ENCODE measurements at regions not wholly inside any gene's neighbourhood (a gene's known extent, or its start where the extent isn't known, plus 50 kb on each side); places are given as distances from the start of the nearest gene placed in this dataset.

DNA sequence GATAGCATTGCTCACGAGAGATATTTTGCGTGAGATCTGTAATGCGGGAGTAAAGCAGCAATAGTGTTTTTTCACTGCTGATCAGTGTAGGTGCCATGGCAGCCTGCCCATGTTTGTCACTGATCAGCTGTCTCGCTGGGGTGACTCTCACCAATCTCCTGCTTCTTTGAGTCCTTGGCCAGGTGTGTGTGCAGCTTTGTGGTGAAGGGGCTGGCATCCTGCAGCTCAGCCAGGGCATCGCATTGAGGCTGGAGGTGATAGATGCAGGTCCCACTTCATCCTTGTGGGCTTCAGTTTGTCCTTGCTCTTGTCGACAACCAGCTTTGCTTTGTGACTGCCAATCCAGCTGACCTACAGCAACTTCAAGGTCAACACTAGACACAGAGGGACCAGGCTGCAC is 258.3 kb upstream of the CXCR4 start:
- Histone ChIP-seq H3K4me3 (no peak overlapping the region), H3K4me2 (ENCODE audit: insufficient read depth, low read length) (no peak overlapping the region), H2AFZ (ENCODE audit: low read depth, low read length) (no peak overlapping the region), H3K36me3 (ENCODE audit: control insufficient read depth, insufficient read depth, low read length) (no peaks in the 10 kb centered on the region), H4K20me1 (replicated peaks; ENCODE audit: control insufficient read depth, insufficient read depth, low read length) (peaks cover 3% of the 10 kb centered on the region; the same call in 1 of the 2 replicates), H3K9ac (ENCODE audit: insufficient read depth in 1 of 2, low read depth in 2 of 2, low read length in 2 of 2) (no peak overlapping the region), H3K79me2 (ENCODE audit: control insufficient read depth, insufficient read depth, low read length) (no peaks in the 10 kb centered on the region), H3K27ac (ENCODE audit: extremely low read depth, low read depth, low read length) (no peak overlapping the region), H3K4me1 (replicated peaks in 1 of 2; ENCODE audit: control insufficient read depth in 2 of 2, insufficient read depth in 2 of 2, low read length in 2 of 2) (no peaks in the 10 kb centered on the region), H3K9me3 (replicated peaks; ENCODE audit: control insufficient read depth, insufficient read depth, low read depth, low read length) (no peaks in the 10 kb centered on the region; the same call in 1 of the 2 replicates), H3K27me3 (ENCODE audit: control insufficient read depth in 2 of 2, insufficient read depth in 2 of 2, low read length in 2 of 2) (peaks cover 0 to 4% of the 10 kb centered on the region in 2 experiments; a peak in 1 of 5 replicates), H3K9me1 (ENCODE audit: control insufficient read depth, insufficient read depth, low read length) (no peaks in the 10 kb centered on the region)
- FAIRE-seq (no peak), DNase-seq (ENCODE audit: extremely low read depth in 1 of 4, low spot score in 3 of 4) (no peak), ATAC-seq (no peak)
- CTCF ChIA-PET (ENCODE audit: low intra/inter-chr PET ratio): no interaction called here
- 2% methylated on average over 6 of the region's 6 CpGs for WGBS (ENCODE audit: insufficient coverage, low coverage, missing lambda C conversion rate)
- in situ Hi-C loops (cut with MboI): loop anchor here (5.0 to 25.0 kb wide), 2 partner anchors 459 to 1389 kb away; no protein-coding TSS in a partner anchor
- no TSS peak for BruUV-seq (replicated peaks)
- intact Hi-C loops (cut with micrococcal nuclease): loop anchor here (5.0 kb wide), 1 partner anchor 559 kb away; no protein-coding TSS in a partner anchor
- POLR2A ChIA-PET: no interaction called here
- TF ChIP-seq EGR1 (conservative IDR thresholded peaks at IDR 0.05): no peak
- TF ChIP-seq, protein P1, sequence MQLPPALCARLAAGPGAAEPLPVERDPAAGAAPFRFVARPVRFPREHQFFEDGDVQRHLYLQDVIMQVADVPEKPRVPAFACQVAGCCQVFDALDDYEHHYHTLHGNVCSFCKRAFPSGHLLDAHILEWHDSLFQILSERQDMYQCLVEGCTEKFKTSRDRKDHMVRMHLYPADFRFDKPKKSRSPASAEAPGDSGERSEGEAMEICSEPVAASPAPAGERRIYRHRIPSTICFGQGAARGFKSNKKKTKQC (CRISPR knock-in tag; IDR thresholded peaks at IDR 0.05): no peak
- TF ChIP-seq TAF7 (tag; IDR thresholded peaks at IDR 0.05): no peak
- TF ChIP-seq TCF7L2 (IDR thresholded peaks at IDR 0.05; ENCODE audit: low read depth, low read length): no peak
- TF ChIP-seq, protein P2, sequence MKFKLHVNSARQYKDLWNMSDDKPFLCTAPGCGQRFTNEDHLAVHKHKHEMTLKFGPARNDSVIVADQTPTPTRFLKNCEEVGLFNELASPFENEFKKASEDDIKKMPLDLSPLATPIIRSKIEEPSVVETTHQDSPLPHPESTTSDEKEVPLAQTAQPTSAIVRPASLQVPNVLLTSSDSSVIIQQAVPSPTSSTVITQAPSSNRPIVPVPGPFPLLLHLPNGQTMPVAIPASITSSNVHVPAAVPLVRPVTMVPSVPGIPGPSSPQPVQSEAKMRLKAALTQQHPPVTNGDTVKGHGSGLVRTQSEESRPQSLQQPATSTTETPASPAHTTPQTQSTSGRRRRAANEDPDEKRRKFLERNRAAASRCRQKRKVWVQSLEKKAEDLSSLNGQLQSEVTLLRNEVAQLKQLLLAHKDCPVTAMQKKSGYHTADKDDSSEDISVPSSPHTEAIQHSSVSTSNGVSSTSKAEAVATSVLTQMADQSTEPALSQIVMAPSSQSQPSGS (CRISPR knock-in tag; IDR thresholded peaks at IDR 0.05): no peak
- no peak for TF ChIP-seq ZNF41 (CRISPR knock-in tag; conservative IDR thresholded peaks at IDR 0.05)
- TF ChIP-seq, protein P3, sequence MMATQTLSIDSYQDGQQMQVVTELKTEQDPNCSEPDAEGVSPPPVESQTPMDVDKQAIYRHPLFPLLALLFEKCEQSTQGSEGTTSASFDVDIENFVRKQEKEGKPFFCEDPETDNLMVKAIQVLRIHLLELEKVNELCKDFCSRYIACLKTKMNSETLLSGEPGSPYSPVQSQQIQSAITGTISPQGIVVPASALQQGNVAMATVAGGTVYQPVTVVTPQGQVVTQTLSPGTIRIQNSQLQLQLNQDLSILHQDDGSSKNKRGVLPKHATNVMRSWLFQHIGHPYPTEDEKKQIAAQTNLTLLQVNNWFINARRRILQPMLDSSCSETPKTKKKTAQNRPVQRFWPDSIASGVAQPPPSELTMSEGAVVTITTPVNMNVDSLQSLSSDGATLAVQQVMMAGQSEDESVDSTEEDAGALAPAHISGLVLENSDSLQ (IDR thresholded peaks at IDR 0.05): no peak
- TF ChIP-seq, protein P4, sequence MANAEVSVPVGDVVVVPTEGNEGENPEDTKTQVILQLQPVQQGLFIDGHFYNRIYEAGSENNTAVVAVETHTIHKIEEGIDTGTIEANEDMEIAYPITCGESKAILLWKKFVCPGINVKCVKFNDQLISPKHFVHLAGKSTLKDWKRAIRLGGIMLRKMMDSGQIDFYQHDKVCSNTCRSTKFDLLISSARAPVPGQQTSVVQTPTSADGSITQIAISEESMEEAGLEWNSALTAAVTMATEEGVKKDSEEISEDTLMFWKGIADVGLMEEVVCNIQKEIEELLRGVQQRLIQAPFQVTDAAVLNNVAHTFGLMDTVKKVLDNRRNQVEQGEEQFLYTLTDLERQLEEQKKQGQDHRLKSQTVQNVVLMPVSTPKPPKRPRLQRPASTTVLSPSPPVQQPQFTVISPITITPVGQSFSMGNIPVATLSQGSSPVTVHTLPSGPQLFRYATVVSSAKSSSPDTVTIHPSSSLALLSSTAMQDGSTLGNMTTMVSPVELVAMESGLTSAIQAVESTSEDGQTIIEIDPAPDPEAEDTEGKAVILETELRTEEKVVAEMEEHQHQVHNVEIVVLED (CRISPR knock-in tag; IDR thresholded peaks at IDR 0.05): no peak
- TF ChIP-seq FOXJ2 (tag; IDR thresholded peaks at IDR 0.05): no peak
- TF ChIP-seq, protein P5, sequence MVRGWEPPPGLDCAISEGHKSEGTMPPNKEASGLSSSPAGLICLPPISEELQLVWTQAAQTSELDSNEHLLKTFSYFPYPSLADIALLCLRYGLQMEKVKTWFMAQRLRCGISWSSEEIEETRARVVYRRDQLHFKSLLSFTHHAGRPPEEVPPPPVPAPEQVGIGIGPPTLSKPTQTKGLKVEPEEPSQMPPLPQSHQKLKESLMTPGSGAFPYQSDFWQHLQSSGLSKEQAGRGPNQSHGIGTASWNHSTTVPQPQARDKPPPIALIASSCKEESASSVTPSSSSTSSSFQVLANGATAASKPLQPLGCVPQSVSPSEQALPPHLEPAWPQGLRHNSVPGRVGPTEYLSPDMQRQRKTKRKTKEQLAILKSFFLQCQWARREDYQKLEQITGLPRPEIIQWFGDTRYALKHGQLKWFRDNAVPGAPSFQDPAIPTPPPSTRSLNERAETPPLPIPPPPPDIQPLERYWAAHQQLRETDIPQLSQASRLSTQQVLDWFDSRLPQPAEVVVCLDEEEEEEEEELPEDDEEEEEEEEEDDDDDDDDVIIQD (CRISPR knock-in tag; IDR thresholded peaks at IDR 0.05): no peak
- no peak for TF ChIP-seq ZNF174 (CRISPR knock-in tag; IDR thresholded peaks at IDR 0.05)
- TF ChIP-seq GATAD2A (IDR thresholded peaks at IDR 0.05): no peak
- TF ChIP-seq HDGF (IDR thresholded peaks at IDR 0.05): no peak
- TF ChIP-seq, protein P6, sequence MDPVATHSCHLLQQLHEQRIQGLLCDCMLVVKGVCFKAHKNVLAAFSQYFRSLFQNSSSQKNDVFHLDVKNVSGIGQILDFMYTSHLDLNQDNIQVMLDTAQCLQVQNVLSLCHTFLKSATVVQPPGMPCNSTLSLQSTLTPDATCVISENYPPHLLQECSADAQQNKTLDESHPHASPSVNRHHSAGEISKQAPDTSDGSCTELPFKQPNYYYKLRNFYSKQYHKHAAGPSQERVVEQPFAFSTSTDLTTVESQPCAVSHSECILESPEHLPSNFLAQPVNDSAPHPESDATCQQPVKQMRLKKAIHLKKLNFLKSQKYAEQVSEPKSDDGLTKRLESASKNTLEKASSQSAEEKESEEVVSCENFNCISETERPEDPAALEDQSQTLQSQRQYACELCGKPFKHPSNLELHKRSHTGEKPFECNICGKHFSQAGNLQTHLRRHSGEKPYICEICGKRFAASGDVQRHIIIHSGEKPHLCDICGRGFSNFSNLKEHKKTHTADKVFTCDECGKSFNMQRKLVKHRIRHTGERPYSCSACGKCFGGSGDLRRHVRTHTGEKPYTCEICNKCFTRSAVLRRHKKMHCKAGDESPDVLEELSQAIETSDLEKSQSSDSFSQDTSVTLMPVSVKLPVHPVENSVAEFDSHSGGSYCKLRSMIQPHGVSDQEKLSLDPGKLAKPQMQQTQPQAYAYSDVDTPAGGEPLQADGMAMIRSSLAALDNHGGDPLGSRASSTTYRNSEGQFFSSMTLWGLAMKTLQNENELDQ (CRISPR knock-in tag; IDR thresholded peaks at IDR 0.05; ENCODE audit: borderline replicate concordance): no peak
- TF ChIP-seq NFIC (IDR thresholded peaks at IDR 0.05): no peak
- no peak for TF ChIP-seq ZNF143 (CRISPR knock-in tag; IDR thresholded peaks at IDR 0.05)
